IMR-90 (cell line): ENCODE measurements at regions not wholly inside any gene's neighbourhood (a gene's known extent, or its start where the extent isn't known, plus 50 kb on each side); places are given as distances from the start of the nearest gene placed in this dataset.

Source experiments
- ATAC-seq: fragments of 200-7000 bp; cut with Tn5 transposase; 2 replicates; pipeline ENCODE4 v1.9.1; 2020; ENCODE audit warnings: low read depth, mild to moderate bottlenecking, moderate library complexity
- BruUV-seq: library from RNA; stranded (reverse); fragments of 400-500 nt; replicated peaks from 2 replicates; lab custom pipeline; 2021; lab: Mats Ljungman, UMichigan
- CTCF ChIA-PET: fragments of 300-600 bp; formaldehyde crosslinking; extraction: SDS; loops from one replicate; lab custom pipeline; 2021; ENCODE audit warnings: antibody characterized with exemption; lab: Yijun Ruan, JAX
- POLR2A ChIA-PET: fragments of 300-600 bp; sonication (Branson Sonifier 250); formaldehyde crosslinking; loops from one replicate; lab custom pipeline; 2022; ENCODE audit warnings: antibody characterized with exemption; ENCODE audit not compliant: unreplicated experiment; lab: Charles Lee
- DNase-seq: peaks from one replicate; pipeline ENCODE4 v3.0.0; 2013
- H2AFZ ChIP-seq: replicated peaks from 2 replicates; pipeline ENCODE3; 2013; ENCODE audit warnings: low read length, mild to moderate bottlenecking; ENCODE audit not compliant: poor library complexity
- H2AK5ac ChIP-seq: 2 replicates; pipeline ENCODE4 v1.6.1; 2013; ENCODE audit warnings: low read depth, low read length, inconsistent platforms
- H2AK9ac ChIP-seq: replicated peaks from 2 replicates; pipeline ENCODE3; 2013; ENCODE audit warnings: mild to moderate bottlenecking, low read depth, low read length, moderate library complexity; ENCODE audit not compliant: poor library complexity
- H2BK120ac ChIP-seq: 2 replicates; pipeline ENCODE4 v1.6.1; 2013; ENCODE audit warnings: low read depth, low read length, inconsistent platforms
- H2BK15ac ChIP-seq: 3 replicates; pipeline ENCODE4 v1.6.1; 2013; ENCODE audit warnings: low read depth, low read length, inconsistent platforms
- H2BK20ac ChIP-seq: 2 replicates; pipeline ENCODE4 v1.6.1; 2013; ENCODE audit warnings: low read depth, mild to moderate bottlenecking, inconsistent platforms, low read length, moderate library complexity
- H2BK5ac ChIP-seq: 2 replicates; pipeline ENCODE4 v1.6.1; 2013; ENCODE audit warnings: mild to moderate bottlenecking, low read depth, low read length, inconsistent platforms; ENCODE audit not compliant: poor library complexity, severe bottlenecking
- H3K14ac ChIP-seq: replicated peaks from 2 replicates; pipeline ENCODE4 v1.6.1; 2013; ENCODE audit warnings: low read depth, low read length, inconsistent platforms
- H3K18ac ChIP-seq: 2 replicates; pipeline ENCODE4 v1.6.1; 2013; ENCODE audit warnings: low read depth, low read length, control low read depth
- H3K23ac ChIP-seq: 2 replicates; pipeline ENCODE4 v1.6.1; 2013; ENCODE audit warnings: low read depth, low read length, inconsistent platforms
- H3K27ac ChIP-seq: 2 replicates; pipeline ENCODE4 v1.5.1; 2013; ENCODE audit warnings: mild to moderate bottlenecking, control low read depth, low read length; ENCODE audit not compliant: insufficient read depth
- H3K27me3 ChIP-seq: 2 replicates; pipeline ENCODE4 v1.6.1; 2013; ENCODE audit warnings: low read length; ENCODE audit not compliant: control insufficient read depth, insufficient read depth
- H3K36me3 ChIP-seq: 2 replicates; pipeline ENCODE4 v1.6.1; 2013; ENCODE audit warnings: low read length, mixed read lengths; ENCODE audit not compliant: control insufficient read depth, insufficient read depth
- H3K4ac ChIP-seq: 2 replicates; pipeline ENCODE4 v1.6.1; 2013; ENCODE audit warnings: low read depth, low read length, inconsistent platforms
- H3K4me1 ChIP-seq: 2 replicates; pipeline ENCODE4 v1.6.1; 2013; ENCODE audit warnings: low read length, mixed read lengths; ENCODE audit not compliant: control insufficient read depth, insufficient read depth
- H3K4me2 ChIP-seq: 2 replicates; pipeline ENCODE4 v1.6.1; 2013; ENCODE audit warnings: low read depth, mild to moderate bottlenecking, control low read depth, low read length, moderate library complexity
- H3K4me3 ChIP-seq: 2 replicates; pipeline ENCODE4 v1.5.1; 2013; ENCODE audit warnings: low read depth, mild to moderate bottlenecking, control low read depth, low read length, moderate library complexity; ENCODE audit not compliant: insufficient read depth
- H3K56ac ChIP-seq: 2 replicates; pipeline ENCODE4 v1.6.1; 2013; ENCODE audit warnings: low read length, inconsistent platforms; ENCODE audit not compliant: insufficient read depth; ENCODE audit errors: extremely low read depth
- H3K79me1 ChIP-seq, 2 experiments: 2 replicates each; pipeline ENCODE4 v1.6.1; 2013; ENCODE audit warnings: low read length in 2 of 2, inconsistent platforms in 1 of 2, low read depth in 1 of 2
- H3K9ac ChIP-seq: 2 replicates; pipeline ENCODE4 v1.6.1; 2013; ENCODE audit warnings: low read depth, low read length, control low read depth
- H3K9me1 ChIP-seq: 2 replicates; pipeline ENCODE4 v1.6.1; 2013; ENCODE audit warnings: low read length, inconsistent platforms; ENCODE audit not compliant: insufficient read depth
- H3K9me3 ChIP-seq: 2 replicates; pipeline ENCODE4 v1.6.1; 2013; ENCODE audit warnings: low read length; ENCODE audit not compliant: control insufficient read depth, insufficient read depth
- H4K20me1 ChIP-seq: 2 replicates; pipeline ENCODE4 v1.6.1; 2013; ENCODE audit warnings: low read length, inconsistent platforms; ENCODE audit not compliant: insufficient read depth
- H4K5ac ChIP-seq: 2 replicates; pipeline ENCODE4 v1.6.1; 2013; ENCODE audit warnings: mild to moderate bottlenecking, low read depth, low read length, control low read depth
- H4K8ac ChIP-seq, 2 experiments: 2 replicates each; pipeline ENCODE4 v1.6.1; 2013; ENCODE audit warnings: low read depth in 2 of 2, low read length in 2 of 2, control low read depth in 1 of 2, inconsistent platforms in 1 of 2
- H4K91ac ChIP-seq: 2 replicates; pipeline ENCODE4 v1.6.1; 2013; ENCODE audit warnings: low read depth, low read length, inconsistent platforms; ENCODE audit not compliant: insufficient read depth
- CHD1 ChIP-seq: IDR thresholded peaks from 2 replicates; pipeline ENCODE4 v1.6.1; 2012; ENCODE audit warnings: low read depth, low read length, improper control_type of control experiment
- CTCF ChIP-seq: conservative IDR thresholded peaks from 2 replicates; pipeline ENCODE4 v1.5.1; 2012; ENCODE audit warnings: mild to moderate bottlenecking, low read depth, low read length, improper control_type of control experiment
- ELK1 ChIP-seq: fragments of 150-350 bp; IDR thresholded peaks from 2 replicates; pipeline ENCODE4 v1.6.1; 2016; ENCODE audit warnings: low read depth, mild to moderate bottlenecking, low read length, moderate library complexity, borderline replicate concordance
- POLR2A ChIP-seq: IDR thresholded peaks from 2 replicates; pipeline ENCODE4 v1.6.1; 2012; ENCODE audit warnings: mild to moderate bottlenecking, low read depth, low read length
- RCOR1 ChIP-seq: IDR thresholded peaks from 2 replicates; pipeline ENCODE4 v1.6.1; 2012; ENCODE audit warnings: mild to moderate bottlenecking, low read length, improper control_type of control experiment; ENCODE audit not compliant: insufficient replicate concordance
- WGBS, 2 experiments: methylation state at CpG; one replicate each; pipeline versions ENCODE4 v1.1.5 to v1.1.7; 2013; ENCODE audit warnings: missing lambda C conversion rate in 2 of 2; ENCODE audit not compliant: insufficient read length in 1 of 2; ENCODE audit errors: extremely low coverage in 2 of 2; 5-methylcytosine and 5-hydroxymethylcytosine counted together
- dilution Hi-C: fragments of 300-500 bp; cut with HindIII; formaldehyde crosslinking; loops from one replicate; pipeline ENCODE4 v1.14.3; 2018; ENCODE audit warnings: low sequenced_read_pairs; ENCODE audit not compliant: unreplicated experiment
- in situ Hi-C: fragments of 300-500 bp; cut with MboI; formaldehyde crosslinking; loops from 3 replicates; pipeline ENCODE4 v1.14.3; 2019; ENCODE audit warnings: low sequenced_read_pairs, inconsistent platforms, mixed read lengths
- intact Hi-C: fragments of 100-400 bp; cut with micrococcal nuclease; formaldehyde crosslinking; loops from 2 replicates; pipeline ENCODE4 v1.10.0; 2022

- Histone ChIP-seq H3K27me3 (no peaks in the 10 kb centered on the region), H3K4ac (0 out of 2 replicates have a peak overlapping the region, but pooled peaks have one; percentile 8), H2AFZ (no peak overlapping the region), H2AK9ac (no peak overlapping the region), H3K18ac (0 out of 2 replicates have a peak overlapping the region, but pooled peaks have one; percentile 79), H3K56ac (no peak overlapping the region), H3K79me1 (peaks cover 20 to 41% of the 10 kb centered on the region in 2 experiments), H4K5ac (no peak overlapping the region), H3K9me3 (no peaks in the 10 kb centered on the region), H3K4me2 (peak overlapping the region; percentile 39; the same call in 1 of the 2 replicates), H2AK5ac (no peak overlapping the region), H3K4me1 (peaks cover 5% of the 10 kb centered on the region), H2BK15ac (no peak overlapping the region), H4K91ac (peak overlapping the region; percentile 39; the same call in 1 of the 2 replicates), H3K36me3 (no peaks in the 10 kb centered on the region), H3K4me3 (no peak overlapping the region), H4K20me1 (peaks cover 12% of the 10 kb centered on the region), H3K27ac (no peak overlapping the region), H3K9me1 (peaks cover 8% of the 10 kb centered on the region), H4K8ac (peak overlapping the region in 1 of 2 experiments; percentile 57; a peak in 1 of 4 replicates), H3K9ac (no peak overlapping the region), H2BK20ac (peak overlapping the region; percentile 9; the same call in 1 of the 2 replicates), H2BK5ac (peak overlapping the region; percentile 82), H2BK120ac (peak overlapping the region; percentile 41), H3K23ac (no peak overlapping the region; the same call in 1 of the 2 replicates), H3K14ac (0 out of 2 replicates have a peak overlapping the region, but pooled peaks have one; percentile 17)
- ChIA-PET CTCF (no interaction called here), POLR2A (no interaction called here)
- DNase-seq: peak; percentile 22
- no CpG with 5 or more reads among the region's 1 CpG for WGBS, 2 experiments
- dilution Hi-C loops (no loop called here), in situ Hi-C loops (no loop called here), intact Hi-C loops (loop anchor here (2.0 to 10.0 kb wide), 3 partner anchors 59 to 271 kb away; no protein-coding TSS in a partner anchor)
- TF ChIP-seq CHD1 (no peak), CTCF (no peak), RCOR1 (no peak), ELK1 (no peak), POLR2A (no peak)
- BruUV-seq: no TSS peak
- no peak for ATAC-seq
Observed at GRCh38 chr13:107643615-107644014, 571.7 kb downstream of the LIG4 start.
